ENCODE measurements at regions not wholly inside any gene's neighbourhood (a gene's known extent, or its start where the extent isn't known, plus 50 kb on each side); places are given as distances from the start of the nearest gene placed in this dataset.

DNA sequence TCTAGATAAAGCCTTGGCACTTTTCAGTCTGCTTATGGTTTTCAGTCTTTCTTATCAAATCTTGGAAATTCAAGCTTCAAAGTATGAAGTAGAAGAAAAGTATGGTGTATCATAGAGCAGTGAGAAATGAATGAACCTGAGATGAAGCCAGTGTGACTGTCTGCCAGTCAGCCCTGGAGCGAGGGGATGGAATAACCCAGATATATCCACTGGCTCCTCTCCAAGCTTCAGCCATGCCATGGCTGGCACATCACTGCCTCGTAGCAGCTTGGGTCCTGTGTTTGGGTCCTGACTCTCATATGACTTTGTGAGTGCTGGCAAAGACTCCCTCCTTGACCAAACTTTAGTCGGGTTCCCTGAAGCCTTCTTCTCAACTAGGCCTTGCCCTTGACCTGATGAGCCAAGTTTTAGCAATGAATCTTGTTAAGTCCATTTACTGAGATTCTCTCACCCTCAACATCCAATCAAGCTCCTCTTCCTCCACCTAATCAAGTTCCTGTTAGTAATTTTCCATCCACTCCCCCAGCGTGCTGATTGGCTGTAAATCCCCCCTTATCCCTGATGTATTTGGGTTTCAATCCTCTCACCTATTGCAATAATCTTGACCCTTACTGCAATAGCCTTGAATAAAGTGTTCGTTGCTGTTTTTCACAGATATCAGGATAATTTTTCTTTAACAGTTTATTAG, 62.5 kb upstream of the PRDX6 start:
- DNase-seq (ENCODE audit: low spot score) = no peak
- intact Hi-C loops (cut with DNase I) = no loop called here

- no peak for DNase-seq (ENCODE audit: low spot score)
- intact Hi-C loops (cut with DNase I) = no loop called here
These were observed 61.6 kb upstream of the PRDX6 start for GRCh38 chr1:173415490-173415889.

DNA sequence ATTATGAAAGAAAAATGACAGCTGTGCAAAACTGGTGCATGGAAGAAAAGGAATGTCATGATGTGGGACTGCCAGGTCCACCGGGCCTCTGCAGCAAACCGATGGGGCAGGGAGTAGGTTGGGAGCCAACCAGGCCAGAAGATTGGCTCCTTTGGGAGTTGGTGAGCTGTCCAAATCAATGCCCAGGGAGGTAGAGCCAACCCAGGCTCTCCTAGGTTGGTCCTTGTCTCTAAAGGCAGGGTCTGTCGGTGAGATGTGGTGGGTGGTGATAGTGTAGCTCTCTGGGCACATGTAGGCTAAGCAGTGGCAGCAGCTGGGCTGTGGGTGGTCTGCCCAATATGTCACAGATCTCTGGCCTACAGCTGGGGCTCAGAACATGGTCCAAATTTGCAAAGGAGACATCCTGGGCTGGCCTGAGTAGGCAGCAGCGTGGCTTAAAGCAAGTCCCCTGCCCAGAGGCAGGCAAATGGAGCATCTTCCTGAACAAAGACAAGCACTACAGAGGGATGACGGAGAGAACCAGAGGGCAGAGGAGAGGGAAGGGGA, 61.2 kb upstream of the PRDX6 start:
- no peak for DNase-seq (ENCODE audit: low spot score)
- intact Hi-C loops (cut with DNase I) = no loop called here

GRCh38 chr1:173417563-173417962, 59.6 kb upstream of the PRDX6 start:
- no peak for DNase-seq (ENCODE audit: low spot score)
- intact Hi-C loops (cut with DNase I) = no loop called here

GRCh38 chr1:173418107-173418985, 58.8 kb upstream of the PRDX6 start:
- DNase-seq (ENCODE audit: low spot score) = no peak
- intact Hi-C loops (cut with DNase I) = no loop called here

DNA sequence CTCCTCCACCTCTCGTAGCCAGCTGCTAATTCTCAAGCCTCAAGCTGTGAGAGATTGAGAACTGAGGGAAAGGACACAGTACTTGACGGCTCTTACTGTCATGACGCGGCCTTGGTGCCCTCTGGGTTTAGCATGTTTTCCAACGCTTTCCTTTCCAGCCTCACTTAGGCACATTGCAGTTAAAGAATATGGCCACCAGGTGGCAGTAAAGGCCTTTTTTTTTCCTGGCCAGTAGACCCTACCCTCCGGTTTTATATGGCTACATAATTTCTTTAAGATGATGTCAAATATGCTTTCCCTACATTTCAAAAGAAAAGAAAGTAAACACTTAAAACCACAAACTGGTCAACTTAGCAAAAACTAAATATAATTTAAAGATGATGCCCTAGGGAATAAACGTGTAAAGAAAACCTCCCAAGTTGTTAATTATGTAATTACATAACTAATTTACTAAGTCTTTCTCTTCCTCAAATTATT, 56.8 kb upstream of the PRDX6 start:
- intact Hi-C loops (cut with DNase I) = loop anchor here in 1 of 2 donors (10.0 kb wide), 1 partner anchor 404 kb away; the partner anchor contains the start of genes CENPL and DARS2
- peak; percentile 82 for DNase-seq (ENCODE audit: low spot score)

DNA sequence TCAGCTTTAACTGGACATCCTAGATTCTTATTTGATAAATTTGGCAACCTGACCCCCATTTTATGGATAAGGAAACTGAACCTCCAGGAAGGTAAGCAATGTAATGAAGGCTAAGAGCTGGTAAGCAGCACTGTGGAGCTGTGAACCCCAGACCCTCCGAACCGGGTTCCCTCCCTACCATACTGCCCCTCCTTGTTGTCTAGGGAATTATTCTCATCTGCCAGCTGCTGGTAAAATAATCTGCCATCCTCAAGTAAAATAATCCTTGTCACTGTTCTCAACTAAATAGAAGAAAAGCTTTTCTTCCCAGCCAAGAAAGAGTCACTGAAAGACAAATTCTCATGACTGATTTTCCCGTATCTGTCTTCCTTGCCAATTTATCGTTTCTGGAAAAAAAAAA, 55.8 kb upstream of the PRDX6 start:
- intact Hi-C loops (cut with DNase I) = loop anchor here in 1 of 2 donors (10.0 kb wide), 1 partner anchor 404 kb away; the partner anchor contains the start of genes CENPL and DARS2
- no peak for DNase-seq (ENCODE audit: low spot score)

- DNase-seq (ENCODE audit: low spot score) = no peak
- intact Hi-C loops (cut with DNase I) = loop anchor here in 1 of 2 donors (10.0 kb wide), 1 partner anchor 403 kb away; the partner anchor contains the start of genes CENPL and DARS2
These were observed 55.3 kb upstream of the PRDX6 start for GRCh38 chr1:173421789-173422188.

- DNase-seq (ENCODE audit: low spot score) = no peak
- intact Hi-C loops (cut with DNase I) = loop anchor here in 1 of 2 donors (10.0 kb wide), 1 partner anchor 402 kb away; the partner anchor contains the start of genes CENPL and DARS2
These were observed 54.6 kb upstream of the PRDX6 start for GRCh38 chr1:173422456-173422976.

DNA sequence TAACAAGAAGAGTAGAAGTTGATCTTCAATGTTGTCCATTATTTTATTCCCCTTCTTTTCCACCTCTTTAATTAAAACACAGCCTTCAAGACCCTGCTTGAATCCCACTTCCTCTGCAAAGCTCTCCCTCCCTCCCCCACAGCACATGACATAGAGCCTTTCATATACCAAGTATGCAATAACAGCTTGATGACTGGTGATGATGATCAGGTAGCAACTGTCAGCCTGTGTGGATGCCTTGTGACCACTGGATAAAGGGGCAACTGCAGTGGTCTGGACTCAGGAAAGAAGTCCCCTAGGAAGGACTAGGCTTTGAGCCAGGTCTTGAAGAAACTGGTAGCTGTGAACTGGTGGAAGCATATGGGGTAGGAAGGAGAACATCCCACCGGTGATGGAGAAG, 53.8 kb upstream of the PRDX6 start:
- no peak for DNase-seq (ENCODE audit: low spot score)
- intact Hi-C loops (cut with DNase I) = loop anchor here in 1 of 2 donors (10.0 kb wide), 1 partner anchor 402 kb away; the partner anchor contains the start of genes CENPL and DARS2

- intact Hi-C loops (cut with DNase I) = loop anchor here in 1 of 2 donors (10.0 kb wide), 1 partner anchor 401 kb away; the partner anchor contains the start of genes CENPL and DARS2
- no peak for DNase-seq (ENCODE audit: low spot score)
These were observed 53.0 kb upstream of the PRDX6 start for GRCh38 chr1:173424143-173424542.

DNA sequence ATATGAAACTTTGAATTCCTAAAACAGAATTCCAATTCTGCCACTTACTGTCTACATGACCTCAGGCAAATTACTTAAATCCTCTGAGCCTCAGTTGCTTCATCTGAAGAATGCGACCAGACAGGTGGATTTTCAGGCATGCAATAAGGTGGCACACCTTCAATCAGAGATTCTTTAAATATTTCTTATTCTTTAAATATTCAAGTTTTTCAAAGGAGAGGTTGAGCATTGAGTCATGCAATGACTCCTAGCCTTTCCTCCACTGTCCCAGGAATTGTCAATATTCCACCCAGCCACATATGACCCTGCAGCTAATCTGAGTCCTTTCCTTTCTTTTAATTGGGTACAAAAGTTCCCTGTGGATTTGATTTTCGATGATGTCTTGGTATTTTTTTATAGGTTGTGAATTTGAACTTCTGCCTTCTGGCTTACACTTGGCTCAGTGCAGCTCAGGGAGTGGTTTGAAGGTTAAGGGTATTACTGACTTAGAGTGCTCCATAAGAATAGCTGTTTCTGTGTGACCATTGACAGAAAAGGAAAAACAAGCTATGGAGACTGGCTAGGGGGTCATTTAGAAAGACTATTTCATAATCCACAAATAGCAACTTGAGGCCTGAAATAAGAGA, 52.2 kb upstream of the PRDX6 start:
- intact Hi-C loops (cut with DNase I) = loop anchor here in 1 of 2 donors (10.0 kb wide), 1 partner anchor 400 kb away; the partner anchor contains the start of genes CENPL and DARS2
- DNase-seq (ENCODE audit: low spot score) = no peak

DNA sequence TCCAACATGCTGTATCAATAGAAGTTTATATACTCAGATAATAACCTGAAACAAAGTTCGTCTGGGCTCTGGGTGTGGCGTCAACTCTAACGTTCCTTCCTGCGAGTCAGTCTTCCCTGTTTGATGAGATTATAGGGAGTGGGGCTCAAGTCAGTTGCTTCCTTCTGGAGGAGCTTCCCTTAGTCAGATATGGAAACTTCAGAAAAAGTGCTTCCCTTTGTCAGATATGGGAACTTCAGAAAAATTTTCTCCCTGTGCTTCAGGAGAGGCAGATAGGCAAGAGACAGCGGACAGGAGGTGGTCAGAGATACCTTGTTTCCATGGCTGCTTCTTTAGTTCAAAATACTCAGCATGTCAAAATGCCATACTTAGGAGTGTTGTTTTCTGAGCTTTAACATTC, 51.1 kb upstream of the PRDX6 start:
- intact Hi-C loops (cut with DNase I) = loop anchor here in 1 of 2 donors (10.0 kb wide), 1 partner anchor 399 kb away; the partner anchor contains the start of genes CENPL and DARS2
- no peak for DNase-seq (ENCODE audit: low spot score)

- no peak for DNase-seq (ENCODE audit: low spot score)
- intact Hi-C loops (cut with DNase I) = loop anchor here in 1 of 2 donors (10.0 kb wide), 1 partner anchor 397 kb away; the partner anchor contains the start of genes CENPL and DARS2
These were observed 49.7 kb upstream of the PRDX6 start for GRCh38 chr1:173427146-173428054.

All from posterior vena cava (tissue), 2 donors.